Stomach (tissue), 8 donors: ENCODE measurements at regions not wholly inside any gene's neighbourhood (a gene's known extent, or its start where the extent isn't known, plus 50 kb on each side); places are given as distances from the start of the nearest gene placed in this dataset.

Source experiments
- DNase-seq, 2 donors: peaks; one replicate each; pipeline versions ENCODE4 v3.0.0 to v3.0.0-alpha.2; 2013 to 2019
- H3K27ac ChIP-seq, 5 donors: fragments of 200-600 bp in 4 of 5; sonication (generic) in 4 of 5; one replicate each; pipeline ENCODE4 v1.5.1; 2013 to 2019; ENCODE audit warnings: mild to moderate bottlenecking in 1 of 5, moderate library complexity in 1 of 5
- H3K27me3 ChIP-seq, 3 donors: fragments of 200-600 bp; sonication (generic); one replicate each; pipeline ENCODE4 v1.5.1; 2017 to 2019; ENCODE audit warnings: mixed run types in 1 of 3
- H3K36me3 ChIP-seq, 4 donors: fragments of 200-600 bp; sonication (generic); 1 replicate in 3 of 4; 2 replicates in 1 of 4; pipeline ENCODE4 v1.5.1; 2016 to 2019
- H3K4me1 ChIP-seq, 4 donors: fragments of 200-600 bp; sonication (generic); one replicate each; pipeline ENCODE4 v1.5.1; 2016 to 2019
- H3K4me3 ChIP-seq, 4 donors: fragments of 200-600 bp; sonication (generic) in 3 of 4; one replicate each; pipeline ENCODE4 v1.5.1; 2016 to 2019; ENCODE audit warnings: mild to moderate bottlenecking in 1 of 4
- H3K9me3 ChIP-seq, 4 donors: fragments of 200-600 bp; sonication (generic); one replicate each; pipeline ENCODE4 v1.5.1; 2016 to 2019
- EP300 ChIP-seq: sonication (generic); formaldehyde crosslinking; IDR thresholded peaks from one replicate; pipeline ENCODE4 v1.6.1; 2017; ENCODE audit warnings: antibody characterized with exemption
- POLR2A ChIP-seq, 4 donors: fragments of 450-650 bp; IDR thresholded peaks; one replicate each; pipeline ENCODE4 v1.6.1; 2016; ENCODE audit warnings: antibody characterized with exemption in 4 of 4, control low read depth in 2 of 4, mild to moderate bottlenecking in 1 of 4, moderate library complexity in 1 of 4
- POLR2AphosphoS5 ChIP-seq, 3 donors: sonication (generic); formaldehyde crosslinking; IDR thresholded peaks; one replicate each; pipeline ENCODE4 v1.6.1; 2016; ENCODE audit warnings: antibody characterized with exemption in 3 of 3
- WGBS, 5 donors: extraction: QIAGEN DNeasy Blood & Tissue Kit in 3 of 5; methylation state at CpG; one replicate each; pipeline versions ENCODE4 v1.1.5 to v1.1.7; 2013 to 2018; 5-methylcytosine and 5-hydroxymethylcytosine counted together
- intact Hi-C: fragments of 100-400 bp; cut with DNase I; formaldehyde crosslinking; loops from one replicate; pipeline ENCODE4 v1.15.1; 2023; ENCODE audit warnings: low total_unique reads
- TF ChIP-seq, protein P1 (sequence below), 7 experiments: fragments of 450-650 bp in 4 of 7; fragments of 200-600 bp in 3 of 7; sonication (generic) in 3 of 7; IDR thresholded peaks; one replicate each; pipeline ENCODE4 v1.5.1; 2016 to 2019; ENCODE audit warnings: antibody characterized with exemption in 7 of 7, control low read depth in 2 of 7, mild to moderate bottlenecking in 1 of 7
- donor health status: healthy with polysubstance abuse.
- donor health status: Bipolar disorder and iron deficiency.
- donor health status: healthy.

GRCh38 chr2:2853346-2853745 is 522.3 kb upstream of the MYT1L start:
- Histone ChIP-seq H3K4me3 (no peak overlapping the region), H3K4me1 (no peaks in the 10 kb centered on the region), H3K27me3 (no peaks in the 10 kb centered on the region), H3K27ac (no peak overlapping the region), H3K36me3 (no peaks in the 10 kb centered on the region), H3K9me3 (no peaks in the 10 kb centered on the region)
- WGBS, 5 donors: 41 to 63% (median 50%) methylated on average over 2 of the region's 2 CpGs
- TF ChIP-seq EP300 (no peak), POLR2A (IDR thresholded peaks at IDR 0.05) (no peak), POLR2AphosphoS5 (IDR thresholded peaks at IDR 0.05) (no peak)
- TF ChIP-seq, protein P1, sequence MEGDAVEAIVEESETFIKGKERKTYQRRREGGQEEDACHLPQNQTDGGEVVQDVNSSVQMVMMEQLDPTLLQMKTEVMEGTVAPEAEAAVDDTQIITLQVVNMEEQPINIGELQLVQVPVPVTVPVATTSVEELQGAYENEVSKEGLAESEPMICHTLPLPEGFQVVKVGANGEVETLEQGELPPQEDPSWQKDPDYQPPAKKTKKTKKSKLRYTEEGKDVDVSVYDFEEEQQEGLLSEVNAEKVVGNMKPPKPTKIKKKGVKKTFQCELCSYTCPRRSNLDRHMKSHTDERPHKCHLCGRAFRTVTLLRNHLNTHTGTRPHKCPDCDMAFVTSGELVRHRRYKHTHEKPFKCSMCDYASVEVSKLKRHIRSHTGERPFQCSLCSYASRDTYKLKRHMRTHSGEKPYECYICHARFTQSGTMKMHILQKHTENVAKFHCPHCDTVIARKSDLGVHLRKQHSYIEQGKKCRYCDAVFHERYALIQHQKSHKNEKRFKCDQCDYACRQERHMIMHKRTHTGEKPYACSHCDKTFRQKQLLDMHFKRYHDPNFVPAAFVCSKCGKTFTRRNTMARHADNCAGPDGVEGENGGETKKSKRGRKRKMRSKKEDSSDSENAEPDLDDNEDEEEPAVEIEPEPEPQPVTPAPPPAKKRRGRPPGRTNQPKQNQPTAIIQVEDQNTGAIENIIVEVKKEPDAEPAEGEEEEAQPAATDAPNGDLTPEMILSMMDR (IDR thresholded peaks at IDR 0.05): no peak
- DNase-seq: no peak
- intact Hi-C loops: no loop called here

GRCh38 chr2:2851806-2852777 is 521.0 kb upstream of the MYT1L start:
- intact Hi-C loops: no loop called here
- H3K4me1 ChIP-seq: peaks cover 0 to 4% (median 4%) of the 10 kb centered on the region in 4 donors
- no peaks in the 10 kb centered on the region for H3K9me3 ChIP-seq
- no peak overlapping the region for H3K27ac ChIP-seq
- no peak for DNase-seq
- H3K4me3 ChIP-seq: no peak overlapping the region
- 78 to 85% (median 82%) methylated on average over 23 to 24 of the region's 24 CpGs for WGBS, 5 donors
- H3K27me3 ChIP-seq: no peaks in the 10 kb centered on the region
- TF ChIP-seq EP300 (no peak), POLR2A (IDR thresholded peaks at IDR 0.05) (no peak), POLR2AphosphoS5 (IDR thresholded peaks at IDR 0.05) (no peak)
- TF ChIP-seq, protein P1 (IDR thresholded peaks at IDR 0.05): no peak
- H3K36me3 ChIP-seq: no peaks in the 10 kb centered on the region

DNA sequence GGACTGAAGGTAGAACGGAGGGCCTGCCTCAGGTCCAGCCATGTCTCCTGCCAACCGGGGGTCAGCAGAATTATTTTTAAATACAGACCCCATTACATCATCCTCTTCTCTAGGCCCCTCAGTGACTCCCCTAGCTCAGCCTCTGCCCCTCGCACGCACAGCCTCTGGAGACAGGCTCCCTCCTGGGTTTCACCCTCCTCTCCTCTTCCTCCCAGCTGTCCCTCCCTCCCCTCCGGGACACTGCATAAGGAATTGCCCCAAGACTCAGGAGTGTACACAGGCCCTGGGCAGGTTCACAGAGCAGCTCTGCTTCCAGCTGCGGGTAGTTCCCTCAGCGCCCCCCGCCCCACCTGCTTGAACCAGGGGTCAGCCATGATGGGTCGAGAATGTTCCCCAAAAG is 520.2 kb upstream of the MYT1L start:
- Histone ChIP-seq H3K9me3 (no peaks in the 10 kb centered on the region), H3K27ac (no peak overlapping the region), H3K4me1 (peaks cover 8 to 12% (median 10%) of the 10 kb centered on the region in 4 donors), H3K36me3 (no peaks in the 10 kb centered on the region), H3K4me3 (no peak overlapping the region), H3K27me3 (no peaks in the 10 kb centered on the region)
- TF ChIP-seq POLR2AphosphoS5 (IDR thresholded peaks at IDR 0.05): no peak
- no peak for TF ChIP-seq POLR2A (IDR thresholded peaks at IDR 0.05)
- no peak for TF ChIP-seq EP300
- TF ChIP-seq, protein P1 (IDR thresholded peaks at IDR 0.05): no peak
- no peak for DNase-seq
- 85 to 88% (median 86%) methylated on average over 9 of the region's 9 CpGs for WGBS, 5 donors
- intact Hi-C loops: no loop called here

DNA sequence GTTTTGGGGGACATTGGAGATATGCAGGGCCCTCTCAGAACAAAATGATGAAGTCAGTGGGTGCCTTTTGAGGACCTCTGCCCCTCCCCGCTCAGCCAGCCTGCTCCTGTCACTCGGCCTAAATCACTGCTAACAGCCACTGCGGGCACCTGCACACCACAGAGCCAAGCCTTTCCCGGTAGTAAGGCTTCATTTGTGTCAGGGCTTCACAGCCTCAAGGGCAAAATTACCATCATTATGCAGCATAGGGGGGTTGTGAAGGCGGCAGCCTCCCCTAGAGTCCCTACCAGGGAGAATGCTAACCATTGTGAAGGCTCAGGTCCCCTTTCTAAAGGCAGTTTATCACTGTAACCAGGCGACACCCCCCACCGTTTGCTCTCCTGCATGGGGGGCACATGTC is 519.8 kb upstream of the MYT1L start:
- TF ChIP-seq POLR2A (IDR thresholded peaks at IDR 0.05): no peak
- no peak for TF ChIP-seq POLR2AphosphoS5 (IDR thresholded peaks at IDR 0.05)
- TF ChIP-seq EP300: no peak
- TF ChIP-seq, protein P1 (IDR thresholded peaks at IDR 0.05): no peak
- Histone ChIP-seq H3K27me3 (no peaks in the 10 kb centered on the region), H3K9me3 (no peaks in the 10 kb centered on the region), H3K4me3 (no peak overlapping the region), H3K27ac (no peak overlapping the region), H3K4me1 (peaks cover 9 to 16% (median 13%) of the 10 kb centered on the region in 4 donors), H3K36me3 (no peaks in the 10 kb centered on the region)
- DNase-seq: no peak
- WGBS, 5 donors: 71 to 89% (median 82%) methylated on average over 4 to 7 of the region's 7 CpGs
- intact Hi-C loops: no loop called here
